TTC549 (cell line): ENCODE measurements at regions not wholly inside any gene's neighbourhood (a gene's known extent, or its start where the extent isn't known, plus 50 kb on each side); places are given as distances from the start of the nearest gene placed in this dataset.
"Not testable (repeated sequence)": the region's sequence is repeated elsewhere in the genome, so short reads cannot be mapped to it uniquely, and the experiment has no call there.

Experiments
- FAIRE-seq: peaks from 2 replicates; lab custom pipeline; 2012; peaks lifted over from hg19 to GRCh38; lab: Jason Lieb, UNC

DNA sequence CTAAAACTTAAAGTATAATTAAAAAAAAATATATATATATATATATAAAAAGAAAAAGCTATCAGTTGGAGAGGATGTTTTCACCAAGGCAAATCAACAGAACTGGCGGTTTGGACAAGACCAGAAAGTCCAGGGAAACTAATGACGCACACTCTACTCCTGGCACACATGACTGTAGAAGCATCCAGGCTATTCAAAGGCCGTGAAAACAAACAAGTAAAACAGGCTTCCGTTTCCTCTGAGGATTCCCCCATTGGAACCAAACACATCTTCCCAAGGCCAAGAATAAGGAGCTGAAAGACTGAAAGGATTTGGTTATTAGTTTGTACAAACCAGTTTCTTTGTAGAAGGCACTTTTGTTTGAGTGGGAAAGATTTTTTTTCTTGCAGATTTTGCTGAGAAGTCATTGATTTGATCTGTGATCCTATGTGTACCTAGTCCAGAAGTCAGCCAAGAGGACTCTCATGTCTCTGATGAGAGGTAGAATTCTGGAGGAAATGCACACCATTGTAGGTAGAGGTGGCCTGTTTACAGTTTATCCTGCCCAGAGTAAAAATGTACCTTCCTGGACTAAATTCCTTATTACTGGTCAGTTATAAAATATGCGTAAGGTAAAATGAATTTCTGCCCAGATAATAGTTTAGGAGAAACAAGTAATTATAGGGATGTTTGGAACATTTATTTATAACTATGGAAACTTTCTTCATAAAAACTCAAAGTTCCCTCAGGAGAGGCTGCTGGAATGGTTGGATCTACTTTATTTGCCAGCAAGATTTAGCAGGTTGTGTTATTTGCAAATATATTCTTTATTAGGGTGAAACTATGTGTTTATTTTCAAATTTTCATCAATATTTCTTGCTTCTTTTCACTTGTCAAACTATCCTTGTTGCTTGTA, 66.5 kb downstream of the DMP1 start:
- no peak for FAIRE-seq

DNA sequence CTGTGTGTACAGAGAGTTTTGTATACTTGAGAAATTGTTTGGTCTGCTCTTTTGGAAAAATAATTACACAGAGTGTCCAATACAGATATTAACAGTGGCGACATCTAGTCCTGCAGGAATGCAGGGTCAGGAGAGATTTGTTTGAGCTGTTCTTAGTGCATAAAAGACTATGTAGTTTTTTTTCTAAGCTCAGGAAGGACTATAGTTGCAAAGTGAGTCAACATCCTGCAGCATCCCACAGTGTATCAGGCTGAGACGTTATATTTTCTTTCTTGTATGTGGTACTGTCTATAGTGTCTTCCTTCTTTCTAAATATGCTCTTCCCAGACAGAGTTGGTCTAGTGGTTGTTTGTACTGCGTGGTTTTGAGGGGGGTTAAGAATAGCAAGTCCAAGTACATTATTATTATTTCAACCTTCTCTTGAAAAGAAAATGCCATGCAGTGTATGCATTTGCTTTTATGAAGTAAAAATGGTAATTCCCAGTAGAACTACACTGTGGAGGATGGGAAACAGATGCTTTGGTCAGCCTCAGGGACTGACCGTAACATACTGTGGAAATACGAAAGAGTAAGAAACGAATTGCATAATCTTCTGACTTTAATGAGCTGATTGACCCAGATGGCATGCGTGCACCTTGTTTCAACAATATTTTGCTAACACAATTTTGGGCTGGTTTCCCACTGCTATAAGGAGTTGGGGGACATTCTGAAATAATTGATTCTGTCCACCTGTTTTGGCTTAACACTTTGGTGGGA, 67.4 kb downstream of the DMP1 start:
- no peak for FAIRE-seq

DNA sequence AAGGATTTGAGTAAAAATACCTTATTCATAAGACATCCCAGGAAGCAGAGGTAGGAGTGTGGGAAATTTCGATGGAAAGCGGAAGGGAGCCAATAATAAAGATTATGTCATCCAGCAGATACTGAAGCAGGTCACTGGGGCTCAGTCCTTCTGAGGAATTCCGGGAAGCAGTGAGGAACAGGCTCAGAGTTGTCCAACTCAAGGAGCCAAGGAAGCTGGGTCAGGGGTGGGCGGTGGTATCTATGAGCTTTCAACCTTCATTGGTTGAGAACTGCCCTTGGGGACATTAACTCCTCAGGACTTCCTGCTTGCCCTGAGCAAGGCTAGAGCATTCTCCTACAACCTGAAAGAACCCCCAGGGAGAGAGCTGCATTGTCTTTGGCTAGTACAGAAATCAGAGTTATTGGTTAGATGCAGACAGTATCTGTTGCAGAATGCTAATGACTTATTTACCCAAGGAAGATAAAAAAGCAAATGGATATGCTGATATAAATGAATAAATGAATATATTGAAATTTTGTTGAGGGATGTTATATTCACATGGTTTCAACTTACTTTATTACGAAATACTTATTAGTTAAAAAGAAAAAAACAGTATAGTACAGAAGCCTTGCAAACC, 68.2 kb downstream of the DMP1 start:
- no peak for FAIRE-seq

DNA sequence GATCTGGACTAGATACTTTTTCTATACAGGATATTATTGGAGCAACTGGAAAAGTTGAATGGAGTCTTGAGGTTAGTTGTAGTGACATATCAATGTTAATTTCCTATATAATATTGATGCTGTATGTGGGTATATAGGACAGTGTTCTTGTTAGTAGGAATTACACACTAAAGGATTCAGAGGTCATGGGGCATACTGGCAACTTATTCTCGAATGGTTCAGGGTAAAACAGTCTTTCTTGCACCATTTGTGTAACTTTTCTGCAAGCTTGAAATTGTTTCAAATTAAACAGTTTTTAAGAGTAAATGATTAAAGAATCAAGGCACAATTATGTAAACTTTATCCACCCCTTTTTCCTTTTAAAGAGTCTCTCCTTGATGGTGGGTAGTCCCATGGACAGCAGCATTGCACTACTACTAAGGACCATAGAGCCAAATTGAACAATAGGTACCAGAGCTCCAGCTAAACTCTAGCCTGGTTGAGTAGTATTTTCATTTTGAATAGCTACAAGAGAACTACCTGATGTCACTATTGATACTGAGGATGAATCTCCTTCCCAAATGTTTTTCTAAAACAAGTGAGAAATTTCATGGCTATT, 70.1 kb downstream of the DMP1 start:
- FAIRE-seq: no peak

DNA sequence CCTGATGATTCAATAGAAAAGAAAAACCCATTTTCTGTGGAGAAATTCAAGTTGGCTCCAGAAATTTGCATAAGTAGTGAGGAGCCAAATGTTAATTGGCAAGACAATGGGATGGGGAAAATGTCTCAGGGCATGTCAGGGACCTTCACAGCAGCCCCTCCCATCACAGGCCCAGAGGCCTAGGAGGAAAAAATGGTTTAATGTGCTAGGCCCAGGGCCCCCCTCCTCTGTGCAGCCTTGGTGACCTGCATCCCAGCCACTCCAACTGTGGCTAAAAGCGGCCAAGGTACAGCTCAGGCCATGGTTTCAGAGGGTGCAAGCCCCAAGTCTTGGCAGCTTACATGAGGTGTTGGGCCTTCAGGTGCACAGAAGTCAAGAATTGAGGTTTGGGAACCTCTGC, 74.1 kb upstream of the IBSP start:
- not testable (repeated sequence) for FAIRE-seq

DNA sequence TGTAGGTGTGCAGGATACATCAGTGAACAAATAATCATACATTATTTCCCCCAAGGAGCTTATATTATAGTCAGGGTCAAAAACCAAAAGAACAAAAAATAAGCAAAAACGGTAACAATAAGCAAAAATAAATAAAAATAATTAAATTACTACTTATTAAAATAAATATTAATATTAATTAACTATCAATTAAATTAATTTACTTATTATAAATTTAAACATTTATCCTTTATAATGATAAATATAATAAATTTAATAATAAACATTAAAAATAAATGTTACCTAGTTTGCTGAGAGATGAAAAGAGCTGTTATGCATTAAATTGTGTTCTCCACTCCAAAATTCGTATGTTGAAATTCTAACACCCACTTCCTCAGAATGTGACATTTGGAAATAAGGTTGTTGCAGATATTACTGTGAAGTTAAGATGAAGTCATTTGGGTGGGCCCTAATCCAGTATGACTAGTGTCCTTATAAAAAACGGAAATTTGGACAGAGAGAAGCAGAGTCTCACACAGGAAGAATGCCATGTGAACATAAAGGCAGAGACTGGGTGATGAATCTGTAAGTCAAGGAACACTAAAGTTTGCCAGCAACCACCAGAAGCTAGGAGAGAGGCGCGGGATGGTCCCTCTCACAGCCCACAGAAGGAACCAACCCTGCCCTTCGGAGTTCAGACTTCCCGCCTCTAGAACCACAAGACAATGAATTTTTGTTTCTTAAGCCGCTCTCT, 67.2 kb upstream of the IBSP start:
- peak; percentile 78 for FAIRE-seq

DNA sequence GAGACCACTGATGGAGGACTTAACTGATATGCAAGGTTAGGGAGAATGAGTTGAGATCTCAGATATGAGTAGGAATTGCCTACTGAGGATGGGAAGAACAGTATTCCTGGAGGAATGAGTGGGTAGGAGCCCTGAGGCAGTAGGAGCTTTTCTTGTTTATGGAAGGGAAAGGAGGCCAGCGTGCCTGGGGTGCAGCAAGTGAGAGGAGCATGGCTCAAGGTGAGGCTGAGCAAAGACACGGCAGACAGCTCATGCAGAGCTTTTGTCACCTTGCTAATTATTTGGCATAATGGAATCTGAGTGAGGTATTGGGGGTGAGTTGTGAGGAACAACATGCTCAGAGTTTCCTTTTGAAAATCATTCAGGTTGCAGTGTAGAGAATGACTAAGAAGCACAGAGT, 65.3 kb upstream of the IBSP start:
- FAIRE-seq: no peak

DNA sequence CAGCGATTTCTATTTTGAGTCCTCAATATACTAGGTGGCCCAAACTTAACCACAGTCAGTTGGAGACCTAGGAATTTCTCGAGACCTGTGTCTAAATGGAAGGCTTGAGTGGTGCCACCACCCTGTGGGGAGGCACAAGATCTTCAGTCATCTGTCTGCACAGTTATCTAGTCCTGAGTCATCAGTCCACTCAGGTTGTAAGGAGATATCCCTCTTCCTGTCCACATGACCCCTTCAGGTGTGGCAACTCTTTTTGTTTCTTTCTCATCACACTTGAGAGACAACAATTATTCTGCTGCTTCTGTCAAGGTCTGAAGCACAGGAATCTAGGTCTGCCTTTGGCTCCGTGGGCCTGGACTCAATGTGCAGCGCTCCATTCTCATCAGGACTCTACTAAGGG, 64.4 kb upstream of the IBSP start:
- no peak for FAIRE-seq

DNA sequence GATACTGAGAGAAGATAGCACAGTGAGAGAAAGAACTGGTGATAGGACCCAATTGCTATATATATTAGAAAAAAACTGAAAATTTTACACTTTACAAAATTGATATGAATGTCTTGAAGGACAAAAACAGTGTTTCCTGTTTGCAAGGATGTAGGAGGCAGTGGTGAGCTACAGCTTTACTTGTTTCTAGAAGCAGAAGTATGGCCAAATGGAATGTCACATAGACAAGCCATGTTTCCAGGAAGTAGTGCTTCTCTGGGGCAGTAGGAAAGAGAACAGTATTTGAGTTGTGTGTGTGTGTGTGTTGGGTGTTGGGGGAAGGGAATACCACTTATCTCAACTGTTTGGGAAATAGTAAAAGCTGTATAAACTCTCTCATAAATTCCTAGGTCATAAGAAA, 60.9 kb upstream of the IBSP start:
- FAIRE-seq: no peak

DNA sequence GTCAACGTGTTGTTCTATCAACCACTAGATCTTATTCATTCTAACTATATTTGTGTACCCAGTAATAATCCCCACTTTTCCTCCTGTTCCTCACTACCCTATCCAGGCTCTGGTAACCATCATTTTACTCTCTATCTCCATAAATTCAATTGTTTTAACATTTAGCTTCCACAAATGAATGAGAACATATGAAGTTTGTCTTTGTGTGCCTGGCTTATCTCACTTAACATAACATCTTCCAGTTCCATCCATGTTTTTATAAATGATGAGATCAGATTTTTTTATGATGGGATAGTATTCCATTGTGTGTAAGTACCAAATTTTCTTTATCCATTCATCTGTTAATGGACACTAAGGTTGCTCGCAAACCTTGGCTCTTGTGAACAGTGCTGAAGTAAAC, 59.9 kb upstream of the IBSP start:
- no peak for FAIRE-seq

DNA sequence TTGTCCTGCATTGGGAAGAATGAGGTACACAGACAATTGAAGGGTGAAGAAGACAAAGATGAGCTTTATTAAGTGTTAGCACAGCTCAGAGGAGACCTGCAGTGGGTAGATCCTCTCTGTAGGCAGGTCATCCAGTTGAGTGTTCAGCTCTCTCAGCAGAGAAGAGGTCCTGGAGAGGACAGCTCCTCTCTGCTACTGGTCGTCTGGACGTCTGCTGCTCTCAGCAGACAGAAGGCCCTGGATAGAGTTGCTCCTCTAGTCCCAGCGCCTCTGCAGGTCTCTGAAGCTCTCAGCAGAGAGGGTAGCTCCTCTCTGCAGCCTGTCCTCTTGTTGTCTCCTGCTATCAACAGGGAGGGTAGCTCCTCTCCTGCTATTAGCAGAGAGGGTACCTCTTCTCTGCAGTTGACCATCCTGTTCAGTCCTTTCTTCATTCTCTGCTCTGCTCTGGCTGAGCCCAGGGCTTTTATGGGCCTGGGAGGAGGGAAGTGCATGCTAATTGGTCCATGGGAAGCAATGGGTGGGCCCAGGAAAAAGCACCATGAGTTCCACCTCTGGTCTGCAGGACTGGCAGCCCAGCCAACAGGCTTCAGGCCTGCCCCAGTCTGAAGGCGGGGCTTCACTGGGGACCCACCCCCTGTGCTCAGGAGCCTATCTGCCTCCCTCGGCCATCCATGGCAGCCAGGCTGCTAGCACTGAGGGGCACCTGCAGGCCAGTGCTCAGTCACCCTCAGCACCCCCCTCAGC, 54.1 kb upstream of the IBSP start:
- FAIRE-seq: no peak

DNA sequence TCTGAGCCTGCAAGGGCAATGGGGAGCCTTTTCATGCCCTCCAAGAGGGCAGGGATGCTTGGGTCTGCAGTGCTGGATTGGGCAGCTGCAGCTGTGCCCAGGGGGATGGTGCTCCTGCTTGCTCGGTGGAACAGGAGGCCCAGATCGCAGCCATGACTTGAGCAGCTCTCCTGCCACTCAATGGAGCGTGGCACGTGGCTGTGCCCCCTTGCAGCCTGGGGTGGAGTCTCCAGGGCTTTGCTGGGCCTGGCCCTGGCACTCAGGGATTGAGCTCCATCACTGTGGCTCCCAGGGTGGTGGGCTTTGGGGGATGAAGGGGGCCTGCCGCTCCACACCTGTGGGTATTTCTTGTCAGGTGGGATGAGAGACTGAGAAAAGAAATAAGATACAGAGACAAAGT, 53.4 kb upstream of the IBSP start:
- no peak for FAIRE-seq
